ENCODE measurements at regions not wholly inside any gene's neighbourhood (a gene's known extent, or its start where the extent isn't known, plus 50 kb on each side); places are given as distances from the start of the nearest gene placed in this dataset.

- TF ChIP-seq CTCF (conservative IDR thresholded peaks at IDR 0.05; ENCODE audit: low read depth, low read length): no peak
- TF ChIP-seq EZH2 (IDR thresholded peaks at IDR 0.05; ENCODE audit: borderline replicate concordance, low read depth, low read length, poor library complexity, severe bottlenecking): no peak
Observed at GRCh38 chr4:180566492-180566891, 1676.7 kb upstream of the TENM3 start.
